WERI-Rb-1 (cell line): ENCODE measurements at regions not wholly inside any gene's neighbourhood (a gene's known extent, or its start where the extent isn't known, plus 50 kb on each side); places are given as distances from the start of the nearest gene placed in this dataset.

ENCODE experiments used
- DNase-seq: peaks from one replicate; pipeline ENCODE4 v3.0.0-alpha.2; 2020
- H3K27ac ChIP-seq: fragments of 250-450 bp; sonication (Bioruptor Pico); 2 replicates; pipeline ENCODE4 v1.5.1; 2020; ENCODE audit warnings: mild to moderate bottlenecking, moderate library complexity
- H3K27me3 ChIP-seq: fragments of 250-450 bp; sonication (Bioruptor Pico); 2 replicates; pipeline ENCODE4 v1.5.1; 2021; ENCODE audit warnings: mild to moderate bottlenecking, low read depth, moderate library complexity; ENCODE audit not compliant: insufficient read depth, severe bottlenecking
- H3K36me3 ChIP-seq: fragments of 250-450 bp; sonication (Bioruptor Pico); 2 replicates; pipeline ENCODE4 v1.5.1; 2020; ENCODE audit warnings: mild to moderate bottlenecking, moderate library complexity
- H3K4me3 ChIP-seq: 2 replicates; pipeline ENCODE4 v1.5.1; 2011; ENCODE audit warnings: low read depth, mild to moderate bottlenecking, control low read depth, low read length
- H3K9me3 ChIP-seq: fragments of 250-450 bp; sonication (Bioruptor Pico); 2 replicates; pipeline ENCODE4 v1.5.1; 2021; ENCODE audit warnings: mild to moderate bottlenecking, moderate library complexity; ENCODE audit not compliant: severe bottlenecking
- TF ChIP-seq, protein P1 (sequence below): IDR thresholded peaks from 2 replicates; pipeline ENCODE4 v1.5.1; 2011; ENCODE audit warnings: low read depth, mild to moderate bottlenecking, control low read depth, inconsistent platforms, low read length

GRCh38 chr5:3801967-3802366, 206.3 kb downstream of the IRX1 start:
- H3K27me3 ChIP-seq = no peaks in the 10 kb centered on the region

GRCh38 chr5:3809455-3809854, 213.8 kb downstream of the IRX1 start:
- Histone ChIP-seq H3K4me3 (no peak overlapping the region), H3K27me3 (no peaks in the 10 kb centered on the region), H3K27ac (no peak overlapping the region), H3K36me3 (no peaks in the 10 kb centered on the region), H3K9me3 (no peaks in the 10 kb centered on the region)
- TF ChIP-seq, protein P1, sequence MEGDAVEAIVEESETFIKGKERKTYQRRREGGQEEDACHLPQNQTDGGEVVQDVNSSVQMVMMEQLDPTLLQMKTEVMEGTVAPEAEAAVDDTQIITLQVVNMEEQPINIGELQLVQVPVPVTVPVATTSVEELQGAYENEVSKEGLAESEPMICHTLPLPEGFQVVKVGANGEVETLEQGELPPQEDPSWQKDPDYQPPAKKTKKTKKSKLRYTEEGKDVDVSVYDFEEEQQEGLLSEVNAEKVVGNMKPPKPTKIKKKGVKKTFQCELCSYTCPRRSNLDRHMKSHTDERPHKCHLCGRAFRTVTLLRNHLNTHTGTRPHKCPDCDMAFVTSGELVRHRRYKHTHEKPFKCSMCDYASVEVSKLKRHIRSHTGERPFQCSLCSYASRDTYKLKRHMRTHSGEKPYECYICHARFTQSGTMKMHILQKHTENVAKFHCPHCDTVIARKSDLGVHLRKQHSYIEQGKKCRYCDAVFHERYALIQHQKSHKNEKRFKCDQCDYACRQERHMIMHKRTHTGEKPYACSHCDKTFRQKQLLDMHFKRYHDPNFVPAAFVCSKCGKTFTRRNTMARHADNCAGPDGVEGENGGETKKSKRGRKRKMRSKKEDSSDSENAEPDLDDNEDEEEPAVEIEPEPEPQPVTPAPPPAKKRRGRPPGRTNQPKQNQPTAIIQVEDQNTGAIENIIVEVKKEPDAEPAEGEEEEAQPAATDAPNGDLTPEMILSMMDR = no peak
- DNase-seq = no peak

More at GRCh38 chr5:3801967-3802366, 206.3 kb downstream of the IRX1 start:
- TF ChIP-seq, protein P1 = no peak
- H3K4me3 ChIP-seq = no peak overlapping the region
- no peaks in the 10 kb centered on the region for H3K36me3 ChIP-seq
- no peak for DNase-seq
- H3K9me3 ChIP-seq = peaks cover 3% of the 10 kb centered on the region
- H3K27ac ChIP-seq = no peak overlapping the region

GRCh38 chr5:3811116-3811515, 215.5 kb downstream of the IRX1 start:
- Histone ChIP-seq H3K9me3 (no peaks in the 10 kb centered on the region), H3K27ac (no peak overlapping the region)

GRCh38 chr5:3818624-3819023, 223.0 kb downstream of the IRX1 start:
- no peaks in the 10 kb centered on the region for H3K9me3 ChIP-seq
- no peaks in the 10 kb centered on the region for H3K36me3 ChIP-seq
- TF ChIP-seq, protein P1 = no peak
- no peak overlapping the region for H3K4me3 ChIP-seq
- DNase-seq = no peak
- no peaks in the 10 kb centered on the region for H3K27me3 ChIP-seq
- H3K27ac ChIP-seq = no peak overlapping the region

More at GRCh38 chr5:3811116-3811515, 215.5 kb downstream of the IRX1 start:
- H3K27me3 ChIP-seq = no peaks in the 10 kb centered on the region
- DNase-seq = no peak
- TF ChIP-seq, protein P1 = no peak
- H3K36me3 ChIP-seq = no peaks in the 10 kb centered on the region
- H3K4me3 ChIP-seq = no peak overlapping the region

DNA sequence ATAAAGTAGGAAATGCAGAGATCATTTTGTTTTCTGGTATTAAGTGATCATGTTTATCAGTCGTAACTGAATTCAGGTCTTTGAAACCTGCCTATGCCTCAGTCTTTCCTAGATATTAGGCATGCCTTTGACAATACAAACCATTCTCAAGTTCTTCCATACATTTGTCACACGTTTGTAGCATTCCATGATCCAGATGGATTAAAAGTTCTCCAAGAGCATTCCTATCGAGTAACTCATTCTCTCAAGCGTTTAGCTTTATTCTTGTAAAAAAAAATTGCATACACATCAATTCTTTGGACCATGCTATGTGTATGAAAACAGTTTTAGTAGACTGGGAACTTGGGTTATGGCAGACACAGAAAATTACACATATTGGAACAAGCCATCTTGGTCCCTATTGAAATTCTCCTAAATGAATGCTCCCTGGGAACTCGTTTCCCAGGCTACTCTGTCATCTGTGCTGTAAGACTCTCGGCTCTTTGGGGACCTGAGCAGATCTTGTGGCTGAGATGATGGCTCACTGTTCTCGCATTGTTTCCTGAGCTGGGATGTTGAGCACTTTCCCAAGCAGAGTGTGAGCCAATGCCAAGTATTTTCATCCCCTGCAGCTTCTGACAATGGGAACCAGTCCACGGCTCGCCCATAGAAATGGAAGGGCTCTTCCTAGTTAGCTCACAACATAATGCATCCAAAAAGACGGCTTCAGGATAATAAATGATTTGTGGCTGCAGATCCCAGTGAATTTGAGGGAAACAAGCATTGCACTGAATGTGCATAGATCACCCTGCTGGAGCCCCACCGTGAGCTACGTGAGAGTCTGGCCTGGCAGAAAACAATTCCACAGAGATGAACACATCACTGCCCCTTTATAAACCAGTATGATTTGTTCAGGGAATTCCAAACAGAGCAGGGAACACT, 230.2 kb downstream of the IRX1 start:
- no peak for DNase-seq
- Histone ChIP-seq H3K4me3 (no peak overlapping the region), H3K27me3 (no peaks in the 10 kb centered on the region), H3K27ac (no peak overlapping the region), H3K36me3 (no peaks in the 10 kb centered on the region), H3K9me3 (no peaks in the 10 kb centered on the region)
- TF ChIP-seq, protein P1 = no peak
